Keratinocyte (primary cell): ENCODE measurements at regions not wholly inside any gene's neighbourhood (a gene's known extent, or its start where the extent isn't known, plus 50 kb on each side); places are given as distances from the start of the nearest gene placed in this dataset.

ENCODE experiments used
- DNase-seq: peaks from one replicate; pipeline ENCODE4 v3.0.0-alpha.2; 2011; ENCODE audit warnings: low read depth, missing footprints, low spot score
- FAIRE-seq: peaks from 2 replicates; lab custom pipeline; 2011; peaks lifted over from hg19 to GRCh38; lab: Jason Lieb, UNC
- H2AFZ ChIP-seq: 2 replicates; pipeline ENCODE4 v1.6.0; 2012; ENCODE audit warnings: low read length, control low read depth, inconsistent platforms; ENCODE audit not compliant: control insufficient read depth
- H3K27ac ChIP-seq: 2 replicates; pipeline ENCODE4 v1.5.1; 2011; ENCODE audit warnings: low read length; ENCODE audit not compliant: control insufficient read depth, insufficient read depth
- H3K27me3 ChIP-seq: 3 replicates; pipeline ENCODE4 v1.6.0; 2011; ENCODE audit warnings: low read length; ENCODE audit not compliant: control insufficient read depth, insufficient read depth; ENCODE audit errors: extremely low read depth
- H3K36me3 ChIP-seq, 2 experiments: 2 replicates in 1 of 2; 3 replicates in 1 of 2; pipeline ENCODE4 v1.5.1; 2011; ENCODE audit warnings: low read length in 2 of 2, mild to moderate bottlenecking in 1 of 2; ENCODE audit not compliant: control insufficient read depth in 2 of 2, insufficient read depth in 2 of 2; ENCODE audit errors: extremely low read depth in 1 of 2
- H3K4me1 ChIP-seq: 3 replicates; pipeline ENCODE4 v1.5.1; 2011; ENCODE audit warnings: low read length; ENCODE audit not compliant: control insufficient read depth, insufficient read depth; ENCODE audit errors: extremely low read depth
- H3K4me2 ChIP-seq: 3 replicates; pipeline ENCODE4 v1.6.0; 2011; ENCODE audit warnings: low read depth, low read length; ENCODE audit not compliant: control insufficient read depth, insufficient read depth; ENCODE audit errors: extremely low read depth
- H3K4me3 ChIP-seq, 3 experiments: fragments of 200-600 bp in 1 of 3; sonication (generic) in 1 of 3; 2 replicates in 2 of 3; 3 replicates in 1 of 3; pipeline ENCODE4 v1.5.1; 2011 to 2016; ENCODE audit warnings: low read length in 3 of 3, mild to moderate bottlenecking in 3 of 3, control low read depth in 2 of 3, inconsistent platforms in 1 of 3, low read depth in 1 of 3, mixed read lengths in 1 of 3, mixed run types in 1 of 3, moderate library complexity in 1 of 3; ENCODE audit not compliant: control insufficient read depth in 2 of 3, insufficient read depth in 2 of 3; ENCODE audit errors: extremely low read depth in 1 of 3
- H3K79me2 ChIP-seq: 2 replicates; pipeline ENCODE4 v1.6.0; 2012; ENCODE audit warnings: low read length; ENCODE audit not compliant: control insufficient read depth, insufficient read depth
- H3K9ac ChIP-seq: 3 replicates; pipeline ENCODE4 v1.6.0; 2011; ENCODE audit warnings: low read length; ENCODE audit not compliant: control insufficient read depth, insufficient read depth; ENCODE audit errors: extremely low read depth
- H3K9me1 ChIP-seq: 3 replicates; pipeline ENCODE4 v1.6.0; 2011; ENCODE audit warnings: low read length; ENCODE audit not compliant: control insufficient read depth, insufficient read depth; ENCODE audit errors: extremely low read depth
- H3K9me3 ChIP-seq: 2 replicates; pipeline ENCODE4 v1.5.1; 2012; ENCODE audit warnings: low read depth, low read length; ENCODE audit not compliant: control insufficient read depth
- H4K20me1 ChIP-seq: 3 replicates; pipeline ENCODE4 v1.6.0; 2011; ENCODE audit warnings: low read length; ENCODE audit not compliant: control insufficient read depth, insufficient read depth; ENCODE audit errors: extremely low read depth
- EZH2 ChIP-seq: IDR thresholded peaks from one replicate; pipeline ENCODE4 v1.6.1; 2012; ENCODE audit warnings: inconsistent platforms, mild to moderate bottlenecking, low read length, moderate library complexity
- dilution Hi-C: fragments of 300-500 bp; cut with MboI; formaldehyde crosslinking; loops from one replicate; pipeline ENCODE4 v1.7.0; 2020; ENCODE audit warnings: low sequenced_read_pairs; ENCODE audit not compliant: extremely low pct_ligation_motif_present
- TF ChIP-seq, protein P1 (sequence below), 3 experiments: IDR thresholded peaks in 1 of 3; conservative IDR thresholded peaks in 1 of 3; optimal IDR thresholded peaks in 1 of 3; 2 replicates in 2 of 3; 3 replicates in 1 of 3; pipeline versions ENCODE3 to v1.5.1; 2011; ENCODE audit warnings: low read length in 3 of 3, mild to moderate bottlenecking in 3 of 3, moderate library complexity in 2 of 3, control low read depth in 1 of 3, inconsistent platforms in 1 of 3; ENCODE audit not compliant: insufficient read depth in 2 of 3; ENCODE audit errors: extremely low read depth in 1 of 3

DNA sequence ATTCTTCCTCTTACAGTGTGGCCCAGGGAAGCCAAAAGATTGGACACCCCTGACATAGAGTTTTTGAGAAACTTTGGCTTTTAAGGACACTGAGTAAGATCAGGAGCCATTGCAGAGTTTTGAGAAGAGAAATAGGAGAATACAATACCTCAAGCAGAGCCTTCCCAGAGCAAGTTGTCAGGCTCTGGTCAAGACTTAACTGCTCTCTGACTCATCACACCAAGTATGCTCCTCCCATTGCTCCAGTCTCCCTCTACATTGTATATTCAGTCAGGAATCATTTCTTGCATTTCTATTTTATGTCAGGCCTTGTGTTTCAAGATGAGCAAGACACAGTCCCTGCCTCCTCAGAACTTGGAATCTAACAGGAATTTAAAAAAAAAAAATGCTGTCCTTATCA is 176.4 kb upstream of the FMR1 start:
- FAIRE-seq = no peak

DNA sequence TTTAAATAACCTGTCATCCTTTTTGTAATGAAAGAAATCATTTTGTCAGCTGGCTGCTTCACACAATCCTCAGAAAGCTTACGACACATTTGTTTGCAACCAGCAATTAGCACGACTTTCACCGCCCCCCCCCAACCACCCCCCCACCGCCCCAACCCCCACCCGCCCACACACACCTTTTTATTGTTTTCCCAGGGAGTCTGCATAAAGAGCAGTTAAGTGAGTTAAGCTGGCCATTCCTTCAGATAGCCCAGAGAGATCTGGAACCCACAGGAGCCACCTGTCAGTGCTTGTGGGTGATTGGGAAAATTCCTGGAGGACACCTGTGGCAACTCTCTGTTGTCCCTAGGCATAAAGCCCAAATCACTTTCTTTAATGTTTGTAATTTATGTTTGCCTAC is 175.7 kb upstream of the FMR1 start:
- no peak for FAIRE-seq
- Histone ChIP-seq H3K27ac (no peak overlapping the region), H4K20me1 (no peaks in the 10 kb centered on the region), H3K9me1 (no peaks in the 10 kb centered on the region), H2AFZ (no peak overlapping the region), H3K9me3 (peaks cover 2% of the 10 kb centered on the region), H3K79me2 (no peaks in the 10 kb centered on the region), H3K36me3 (no peaks in the 10 kb centered on the region), H3K4me2 (no peak overlapping the region), H3K4me3 (no peak overlapping the region), H3K27me3 (no peaks in the 10 kb centered on the region), H3K9ac (no peak overlapping the region), H3K4me1 (no peaks in the 10 kb centered on the region)
- no peak for DNase-seq
- dilution Hi-C loops = no loop called here
- TF ChIP-seq EZH2 = no peak
- TF ChIP-seq, protein P1, sequence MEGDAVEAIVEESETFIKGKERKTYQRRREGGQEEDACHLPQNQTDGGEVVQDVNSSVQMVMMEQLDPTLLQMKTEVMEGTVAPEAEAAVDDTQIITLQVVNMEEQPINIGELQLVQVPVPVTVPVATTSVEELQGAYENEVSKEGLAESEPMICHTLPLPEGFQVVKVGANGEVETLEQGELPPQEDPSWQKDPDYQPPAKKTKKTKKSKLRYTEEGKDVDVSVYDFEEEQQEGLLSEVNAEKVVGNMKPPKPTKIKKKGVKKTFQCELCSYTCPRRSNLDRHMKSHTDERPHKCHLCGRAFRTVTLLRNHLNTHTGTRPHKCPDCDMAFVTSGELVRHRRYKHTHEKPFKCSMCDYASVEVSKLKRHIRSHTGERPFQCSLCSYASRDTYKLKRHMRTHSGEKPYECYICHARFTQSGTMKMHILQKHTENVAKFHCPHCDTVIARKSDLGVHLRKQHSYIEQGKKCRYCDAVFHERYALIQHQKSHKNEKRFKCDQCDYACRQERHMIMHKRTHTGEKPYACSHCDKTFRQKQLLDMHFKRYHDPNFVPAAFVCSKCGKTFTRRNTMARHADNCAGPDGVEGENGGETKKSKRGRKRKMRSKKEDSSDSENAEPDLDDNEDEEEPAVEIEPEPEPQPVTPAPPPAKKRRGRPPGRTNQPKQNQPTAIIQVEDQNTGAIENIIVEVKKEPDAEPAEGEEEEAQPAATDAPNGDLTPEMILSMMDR (optimal IDR thresholded peaks at IDR 0.05 in 1 of 3, IDR thresholded peaks at IDR 0.05 in 1 of 3, conservative IDR thresholded peaks at IDR 0.05 in 1 of 3; ENCODE audit: extremely low read depth in 1 of 3, insufficient read depth in 2 of 3, low read length in 3 of 3) = no peak

More for the DNA sequence above, 176.4 kb upstream of the FMR1 start:
- no peak overlapping the region for H3K27ac ChIP-seq
- no peaks in the 10 kb centered on the region for H3K27me3 ChIP-seq
- no peak overlapping the region for H3K4me3 ChIP-seq
- dilution Hi-C loops = no loop called here
- TF ChIP-seq EZH2 = no peak
- TF ChIP-seq, protein P1 (optimal IDR thresholded peaks at IDR 0.05 in 1 of 3, IDR thresholded peaks at IDR 0.05 in 1 of 3, conservative IDR thresholded peaks at IDR 0.05 in 1 of 3; ENCODE audit: extremely low read depth in 1 of 3, insufficient read depth in 2 of 3, low read length in 3 of 3) = no peak
- peaks cover 2% of the 10 kb centered on the region for H3K9me3 ChIP-seq
- H3K9ac ChIP-seq = no peak overlapping the region
- H3K36me3 ChIP-seq = no peaks in the 10 kb centered on the region
- no peaks in the 10 kb centered on the region for H4K20me1 ChIP-seq
- DNase-seq = no peak
- no peaks in the 10 kb centered on the region for H3K4me1 ChIP-seq
- H2AFZ ChIP-seq = no peak overlapping the region
- no peaks in the 10 kb centered on the region for H3K9me1 ChIP-seq
- no peaks in the 10 kb centered on the region for H3K79me2 ChIP-seq
- H3K4me2 ChIP-seq = no peak overlapping the region
